ENCODE measurements at regions not wholly inside any gene's neighbourhood (a gene's known extent, or its start where the extent isn't known, plus 50 kb on each side); places are given as distances from the start of the nearest gene placed in this dataset.

DNA sequence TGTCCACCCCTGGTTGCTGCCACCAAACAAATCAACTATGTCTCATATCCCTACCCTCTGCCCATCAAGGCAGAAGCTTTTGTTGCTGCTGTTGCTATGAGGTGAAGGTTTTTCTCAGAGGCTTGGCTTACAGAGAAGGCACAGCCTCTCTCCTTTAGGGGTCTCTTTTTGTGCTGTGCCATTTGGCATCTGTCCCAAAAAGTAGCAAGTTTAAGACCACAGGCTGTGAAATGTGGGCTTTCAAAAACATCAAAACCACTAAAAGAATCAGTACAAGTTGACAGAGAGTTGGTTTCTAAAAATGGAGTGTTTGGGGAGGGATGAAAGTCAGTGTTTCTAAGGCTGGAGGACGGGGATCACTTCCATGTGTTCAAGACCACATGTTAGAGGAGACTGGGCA is 634.9 kb downstream of the BCOR start:
- H3K36me3 ChIP-seq = no peaks in the 10 kb centered on the region
- H3K9me3 ChIP-seq = no peaks in the 10 kb centered on the region
- H3K27me3 ChIP-seq = no peaks in the 10 kb centered on the region
- no peak for DNase-seq
- H3K4me3 ChIP-seq = no peak overlapping the region

GRCh38 chrX:39464253-39464652 is 633.5 kb downstream of the BCOR start:
- no peaks in the 10 kb centered on the region for H3K27me3 ChIP-seq
- H3K9me3 ChIP-seq = no peaks in the 10 kb centered on the region
- H3K4me3 ChIP-seq = no peak overlapping the region
- no peak for DNase-seq
- H3K36me3 ChIP-seq = no peaks in the 10 kb centered on the region

DNA sequence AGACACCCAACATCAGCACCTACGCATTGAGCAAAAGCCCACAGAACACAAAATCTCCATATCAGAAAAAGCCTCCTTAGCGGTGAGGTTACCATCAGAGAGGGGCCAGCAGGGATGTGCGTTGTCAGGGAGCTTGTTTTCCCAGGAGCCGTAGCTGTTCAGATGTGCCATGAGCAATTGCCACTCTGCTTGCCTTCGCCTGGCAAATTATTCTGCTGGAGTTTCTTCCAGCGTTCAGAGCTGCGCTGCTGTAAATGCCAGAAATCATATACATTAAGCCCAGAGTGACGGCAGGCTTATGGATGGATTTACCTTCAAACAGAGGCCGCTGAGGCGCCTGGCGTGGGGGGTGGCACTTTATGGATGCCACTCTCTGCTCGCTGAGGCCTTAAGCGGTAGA is 632.3 kb downstream of the BCOR start:
- DNase-seq = no peak
- Histone ChIP-seq H3K4me3 (no peak overlapping the region), H3K36me3 (no peaks in the 10 kb centered on the region), H3K9me3 (no peaks in the 10 kb centered on the region), H3K27me3 (no peaks in the 10 kb centered on the region)

DNA sequence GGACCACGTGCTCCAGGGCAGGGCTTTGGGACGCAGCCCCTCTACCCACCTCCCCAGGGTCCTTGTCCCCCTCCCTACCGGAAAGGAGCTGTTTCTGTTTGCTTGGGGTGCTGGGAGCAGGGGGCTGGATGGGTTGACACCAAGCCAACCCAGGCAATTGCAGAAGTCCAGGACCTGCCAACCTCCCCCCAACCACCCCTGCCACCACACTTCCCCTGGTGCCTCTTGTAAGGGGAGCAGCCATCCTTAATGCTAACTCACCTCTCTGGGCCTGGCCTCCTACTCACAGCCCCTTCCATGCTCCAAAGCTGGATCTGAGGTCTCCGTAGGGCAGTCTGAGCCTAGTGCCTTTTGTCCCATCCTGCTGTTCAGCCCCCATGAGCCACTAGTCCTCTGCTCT is 631.9 kb downstream of the BCOR start:
- DNase-seq = no peak
- Histone ChIP-seq H3K9me3 (no peaks in the 10 kb centered on the region), H3K27me3 (no peaks in the 10 kb centered on the region), H3K4me3 (no peak overlapping the region), H3K36me3 (no peaks in the 10 kb centered on the region)

- Histone ChIP-seq H3K27me3 (no peaks in the 10 kb centered on the region), H3K4me3 (no peak overlapping the region), H3K9me3 (no peaks in the 10 kb centered on the region), H3K36me3 (no peaks in the 10 kb centered on the region)
- DNase-seq = no peak
Observed at GRCh38 chrX:39469126-39469525, 628.6 kb downstream of the BCOR start.

GRCh38 chrX:39470588-39471407 is 627.0 kb downstream of the BCOR start:
- H3K4me3 ChIP-seq = no peak overlapping the region
- H3K27me3 ChIP-seq = no peaks in the 10 kb centered on the region
- H3K36me3 ChIP-seq = no peaks in the 10 kb centered on the region
- peak; percentile 72 for DNase-seq
- H3K9me3 ChIP-seq = no peaks in the 10 kb centered on the region

GRCh38 chrX:39472161-39472560 is 625.6 kb downstream of the BCOR start:
- Histone ChIP-seq H3K27me3 (no peaks in the 10 kb centered on the region), H3K4me3 (no peak overlapping the region), H3K9me3 (no peaks in the 10 kb centered on the region), H3K36me3 (no peaks in the 10 kb centered on the region)
- no peak for DNase-seq

DNA sequence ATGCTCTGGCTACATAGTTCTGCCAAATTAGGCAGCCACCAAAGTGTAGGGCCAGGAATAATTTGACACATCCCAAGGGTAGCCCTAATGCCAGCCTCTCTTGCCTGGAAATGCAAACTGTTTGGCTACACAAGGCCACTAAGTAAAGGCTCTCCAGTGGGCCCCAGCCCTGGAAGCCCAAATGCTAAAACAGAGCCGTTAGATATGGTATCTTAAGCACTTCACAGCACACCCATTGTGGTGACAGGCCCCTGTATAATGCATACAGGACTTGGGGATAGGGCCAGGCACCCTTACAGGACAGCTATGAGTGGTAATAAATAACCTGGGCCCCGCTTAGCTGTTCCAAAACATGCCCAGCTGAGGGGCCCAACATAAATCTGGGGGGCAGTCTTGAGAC is 623.9 kb downstream of the BCOR start:
- Histone ChIP-seq H3K27me3 (no peaks in the 10 kb centered on the region), H3K9me3 (no peaks in the 10 kb centered on the region), H3K4me3 (no peak overlapping the region), H3K36me3 (no peaks in the 10 kb centered on the region)
- no peak for DNase-seq

DNA sequence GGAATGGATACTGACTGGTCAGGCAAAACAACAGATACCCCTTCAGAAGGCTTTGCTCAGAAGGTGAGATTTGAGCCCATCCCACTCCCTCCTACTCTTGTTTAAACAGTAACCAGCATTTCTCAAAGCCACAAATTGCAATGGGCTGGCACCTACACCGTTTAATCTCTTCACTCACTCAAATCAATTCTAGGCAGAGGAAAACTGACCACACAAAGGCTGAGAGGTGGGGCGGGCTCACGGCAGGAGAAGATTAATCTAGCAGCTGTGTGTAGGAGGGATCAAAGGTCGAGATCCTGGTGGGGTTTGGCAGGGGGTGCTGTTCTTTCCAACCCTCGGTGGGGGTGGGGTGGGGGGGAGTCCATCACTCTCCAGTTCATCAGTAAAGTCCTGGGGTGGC is 622.4 kb downstream of the BCOR start:
- Histone ChIP-seq H3K4me3 (no peak overlapping the region), H3K9me3 (no peaks in the 10 kb centered on the region)

GRCh38 chrX:39476604-39477021 is 621.1 kb downstream of the BCOR start:
- no peaks in the 10 kb centered on the region for H3K9me3 ChIP-seq
- no peak for DNase-seq
- H3K27me3 ChIP-seq = no peaks in the 10 kb centered on the region
- no peak overlapping the region for H3K4me3 ChIP-seq
- H3K36me3 ChIP-seq = no peaks in the 10 kb centered on the region

More for the DNA sequence above, 622.4 kb downstream of the BCOR start:
- no peak for DNase-seq
- H3K36me3 ChIP-seq = no peaks in the 10 kb centered on the region
- H3K27me3 ChIP-seq = no peaks in the 10 kb centered on the region

GRCh38 chrX:39477031-39477761 is 620.6 kb downstream of the BCOR start:
- no peaks in the 10 kb centered on the region for H3K36me3 ChIP-seq
- H3K27me3 ChIP-seq = no peaks in the 10 kb centered on the region
- no peak overlapping the region for H3K4me3 ChIP-seq
- H3K9me3 ChIP-seq = no peaks in the 10 kb centered on the region
- DNase-seq = no peak

- DNase-seq = no peak
- H3K9me3 ChIP-seq = no peaks in the 10 kb centered on the region
- H3K36me3 ChIP-seq = no peaks in the 10 kb centered on the region
- H3K27me3 ChIP-seq = no peaks in the 10 kb centered on the region
- no peak overlapping the region for H3K4me3 ChIP-seq
Observed at GRCh38 chrX:39477762-39478120, 620.0 kb downstream of the BCOR start.

DNA sequence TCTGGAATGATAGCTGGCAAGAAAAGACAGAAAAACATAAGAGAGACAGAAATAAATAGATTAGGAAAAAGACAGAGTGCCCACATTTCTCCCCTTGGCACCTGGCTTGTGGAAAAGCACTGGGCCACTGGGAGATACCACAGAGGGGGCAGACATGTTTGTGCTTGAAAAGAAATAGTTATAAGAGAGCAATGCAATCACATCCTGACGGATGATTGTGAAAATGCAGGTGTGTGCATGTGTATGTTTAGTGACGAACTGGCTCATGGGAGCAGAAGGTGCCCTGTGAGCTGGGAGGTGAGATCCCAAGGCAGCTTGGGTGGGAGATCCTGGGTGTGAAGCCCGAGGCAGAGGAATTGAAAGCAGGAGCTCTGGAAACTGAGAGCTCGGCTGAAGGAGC is 617.9 kb downstream of the BCOR start:
- H3K36me3 ChIP-seq = no peaks in the 10 kb centered on the region
- no peak for DNase-seq

DNA sequence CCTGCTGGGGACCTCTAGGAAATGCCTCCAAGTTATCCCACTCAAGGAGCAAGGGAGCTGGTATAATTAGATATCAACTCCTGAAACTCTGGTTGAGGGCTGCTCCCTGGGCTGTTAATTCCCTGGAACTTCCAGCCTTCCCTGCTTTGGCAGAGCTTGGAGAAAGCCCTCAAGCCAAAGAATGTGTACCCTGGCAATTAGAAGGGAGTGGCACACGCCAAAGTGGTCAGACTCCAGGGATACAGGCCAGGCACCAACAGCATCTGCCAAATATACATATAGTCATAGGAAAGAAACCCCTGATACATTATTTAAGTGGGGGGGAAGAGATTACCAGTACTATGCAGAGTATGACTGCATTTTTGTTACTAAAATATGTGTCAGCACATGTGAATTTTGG is 616.8 kb downstream of the BCOR start:
- no peaks in the 10 kb centered on the region for H3K36me3 ChIP-seq
- H3K4me3 ChIP-seq = no peak overlapping the region
- H3K9me3 ChIP-seq = no peaks in the 10 kb centered on the region
- peak; percentile 77 for DNase-seq
- H3K27me3 ChIP-seq = no peaks in the 10 kb centered on the region

More for the DNA sequence above, 617.9 kb downstream of the BCOR start:
- H3K4me3 ChIP-seq = no peak overlapping the region
- no peaks in the 10 kb centered on the region for H3K27me3 ChIP-seq
- no peaks in the 10 kb centered on the region for H3K9me3 ChIP-seq

GRCh38 chrX:39481621-39482020 is 616.1 kb downstream of the BCOR start:
- H3K36me3 ChIP-seq = no peaks in the 10 kb centered on the region
- H3K9me3 ChIP-seq = no peaks in the 10 kb centered on the region
- H3K27me3 ChIP-seq = no peaks in the 10 kb centered on the region
- no peak for DNase-seq
- H3K4me3 ChIP-seq = no peak overlapping the region

GRCh38 chrX:39484159-39485068 is 613.3 kb downstream of the BCOR start:
- peak; percentile 59 for DNase-seq
- no peaks in the 10 kb centered on the region for H3K36me3 ChIP-seq
- H3K27me3 ChIP-seq = no peaks in the 10 kb centered on the region
- H3K9me3 ChIP-seq = no peaks in the 10 kb centered on the region
- H3K4me3 ChIP-seq = no peak overlapping the region
